ENCODE measurements at regions not wholly inside any gene's neighbourhood (a gene's known extent, or its start where the extent isn't known, plus 50 kb on each side); places are given as distances from the start of the nearest gene placed in this dataset.

DNA sequence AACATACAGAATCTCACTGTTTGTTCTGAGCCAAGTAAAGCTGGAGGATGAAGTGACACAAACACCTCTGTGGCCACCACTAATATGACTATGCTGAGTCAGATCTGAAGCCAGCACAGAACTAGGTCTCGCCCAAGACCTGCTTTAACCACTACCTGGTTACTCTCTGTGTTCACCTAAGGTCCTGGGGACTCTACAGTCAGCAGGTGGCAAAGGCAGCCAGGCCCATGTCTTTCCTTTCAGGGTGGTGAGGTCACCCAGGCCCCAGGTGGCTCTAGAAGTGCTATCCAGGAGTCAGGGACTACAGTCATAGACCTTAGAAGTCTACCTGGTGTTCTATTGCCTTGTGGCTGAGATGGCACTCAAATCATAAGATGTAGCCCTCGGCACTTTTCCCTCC, 287.9 kb upstream of the ARRDC4 start:
- TF ChIP-seq, protein P1, sequence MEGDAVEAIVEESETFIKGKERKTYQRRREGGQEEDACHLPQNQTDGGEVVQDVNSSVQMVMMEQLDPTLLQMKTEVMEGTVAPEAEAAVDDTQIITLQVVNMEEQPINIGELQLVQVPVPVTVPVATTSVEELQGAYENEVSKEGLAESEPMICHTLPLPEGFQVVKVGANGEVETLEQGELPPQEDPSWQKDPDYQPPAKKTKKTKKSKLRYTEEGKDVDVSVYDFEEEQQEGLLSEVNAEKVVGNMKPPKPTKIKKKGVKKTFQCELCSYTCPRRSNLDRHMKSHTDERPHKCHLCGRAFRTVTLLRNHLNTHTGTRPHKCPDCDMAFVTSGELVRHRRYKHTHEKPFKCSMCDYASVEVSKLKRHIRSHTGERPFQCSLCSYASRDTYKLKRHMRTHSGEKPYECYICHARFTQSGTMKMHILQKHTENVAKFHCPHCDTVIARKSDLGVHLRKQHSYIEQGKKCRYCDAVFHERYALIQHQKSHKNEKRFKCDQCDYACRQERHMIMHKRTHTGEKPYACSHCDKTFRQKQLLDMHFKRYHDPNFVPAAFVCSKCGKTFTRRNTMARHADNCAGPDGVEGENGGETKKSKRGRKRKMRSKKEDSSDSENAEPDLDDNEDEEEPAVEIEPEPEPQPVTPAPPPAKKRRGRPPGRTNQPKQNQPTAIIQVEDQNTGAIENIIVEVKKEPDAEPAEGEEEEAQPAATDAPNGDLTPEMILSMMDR (IDR thresholded peaks at IDR 0.05) = no peak
- no peak for TF ChIP-seq POLR2A (IDR thresholded peaks at IDR 0.05)

All from ovary (tissue), 3 donors.